Thyroid gland (tissue), 4 donors: ENCODE measurements at regions not wholly inside any gene's neighbourhood (a gene's known extent, or its start where the extent isn't known, plus 50 kb on each side); places are given as distances from the start of the nearest gene placed in this dataset.

Source experiments
- CTCF ChIP-seq, 6 experiments: fragments of 200-600 bp in 3 of 6; fragments of 450-650 bp in 3 of 6; sonication (generic) in 3 of 6; IDR thresholded peaks; one replicate each; pipeline ENCODE4 v1.5.1; 2016 to 2019; ENCODE audit warnings: antibody characterized with exemption in 6 of 6, mild to moderate bottlenecking in 2 of 6, inconsistent platforms in 1 of 6, moderate library complexity in 1 of 6
- POLR2A ChIP-seq, 2 donors: fragments of 450-650 bp; IDR thresholded peaks; one replicate each; pipeline ENCODE4 v1.6.1; 2017; ENCODE audit warnings: antibody characterized with exemption in 2 of 2, mild to moderate bottlenecking in 2 of 2, moderate library complexity in 1 of 2

GRCh38 chr12:67400742-67401141, 131.6 kb downstream of the CAND1 start:
- TF ChIP-seq CTCF (IDR thresholded peaks at IDR 0.05) (no peak), POLR2A (IDR thresholded peaks at IDR 0.05) (no peak)
